ENCODE measurements at regions not wholly inside any gene's neighbourhood (a gene's known extent, or its start where the extent isn't known, plus 50 kb on each side); places are given as distances from the start of the nearest gene placed in this dataset.
"Not testable (repeated sequence)": the region's sequence is repeated elsewhere in the genome, so short reads cannot be mapped to it uniquely, and the experiment has no call there.

- H3K4me1 ChIP-seq (ENCODE audit: control insufficient read depth in 4 of 4, insufficient read depth in 4 of 4, low read length in 3 of 4); H3K9me3 ChIP-seq (ENCODE audit: control insufficient read depth in 4 of 4, low read length in 3 of 4); H3K4me3 ChIP-seq (ENCODE audit: low read depth in 1 of 3, low read length in 3 of 3); H3K36me3 ChIP-seq (ENCODE audit: control insufficient read depth in 4 of 4, insufficient read depth in 3 of 4, low read depth in 1 of 4, low read length in 3 of 4); H3K27me3 ChIP-seq (ENCODE audit: control insufficient read depth in 4 of 4, insufficient read depth in 4 of 4, low read length in 3 of 4); H3K27ac ChIP-seq (ENCODE audit: low read depth in 1 of 2, low read length in 2 of 2); DNase-seq (ENCODE audit: low spot score); H3K9ac ChIP-seq (ENCODE audit: low read depth in 1 of 2, low read length in 2 of 2): not testable (repeated sequence)
- 84% methylated on average over 5 of the region's 8 CpGs for WGBS
Measured at GRCh38 chr2:87669633-87670231, 78.2 kb upstream of the PLGLB2 start.

GRCh38 chr2:87672404-87672803, 75.5 kb upstream of the PLGLB2 start:
- not testable (repeated sequence) for H3K4me1 ChIP-seq (ENCODE audit: control insufficient read depth in 4 of 4, insufficient read depth in 4 of 4, low read length in 3 of 4); H3K4me3 ChIP-seq (ENCODE audit: low read depth in 1 of 3, low read length in 3 of 3); H3K9ac ChIP-seq (ENCODE audit: low read depth in 1 of 2, low read length in 2 of 2); H3K36me3 ChIP-seq (ENCODE audit: control insufficient read depth in 4 of 4, insufficient read depth in 3 of 4, low read depth in 1 of 4, low read length in 3 of 4); H3K9me3 ChIP-seq (ENCODE audit: control insufficient read depth in 4 of 4, low read length in 3 of 4); H3K27me3 ChIP-seq (ENCODE audit: control insufficient read depth in 4 of 4, insufficient read depth in 4 of 4, low read length in 3 of 4); H3K27ac ChIP-seq (ENCODE audit: low read depth in 1 of 2, low read length in 2 of 2); DNase-seq (ENCODE audit: low spot score)
- 98% methylated on average over 3 of the region's 4 CpGs for WGBS

GRCh38 chr2:87674729-87675128, 73.2 kb upstream of the PLGLB2 start:
- H3K27ac ChIP-seq (ENCODE audit: low read depth in 1 of 2, low read length in 2 of 2); DNase-seq (ENCODE audit: low spot score); H3K4me1 ChIP-seq (ENCODE audit: control insufficient read depth in 4 of 4, insufficient read depth in 4 of 4, low read length in 3 of 4); H3K9ac ChIP-seq (ENCODE audit: low read depth in 1 of 2, low read length in 2 of 2); H3K36me3 ChIP-seq (ENCODE audit: control insufficient read depth in 4 of 4, insufficient read depth in 3 of 4, low read depth in 1 of 4, low read length in 3 of 4); H3K27me3 ChIP-seq (ENCODE audit: control insufficient read depth in 4 of 4, insufficient read depth in 4 of 4, low read length in 3 of 4); H3K9me3 ChIP-seq (ENCODE audit: control insufficient read depth in 4 of 4, low read length in 3 of 4); H3K4me3 ChIP-seq (ENCODE audit: low read depth in 1 of 3, low read length in 3 of 3): not testable (repeated sequence)
- WGBS, result 97% methylated on average over 1 of the region's 2 CpGs

- H3K36me3 ChIP-seq (ENCODE audit: control insufficient read depth in 4 of 4, insufficient read depth in 3 of 4, low read depth in 1 of 4, low read length in 3 of 4); DNase-seq (ENCODE audit: low spot score); H3K27me3 ChIP-seq (ENCODE audit: control insufficient read depth in 4 of 4, insufficient read depth in 4 of 4, low read length in 3 of 4); H3K4me1 ChIP-seq (ENCODE audit: control insufficient read depth in 4 of 4, insufficient read depth in 4 of 4, low read length in 3 of 4); H3K9me3 ChIP-seq (ENCODE audit: control insufficient read depth in 4 of 4, low read length in 3 of 4); H3K9ac ChIP-seq (ENCODE audit: low read depth in 1 of 2, low read length in 2 of 2); H3K27ac ChIP-seq (ENCODE audit: low read depth in 1 of 2, low read length in 2 of 2); H3K4me3 ChIP-seq (ENCODE audit: low read depth in 1 of 3, low read length in 3 of 3): not testable (repeated sequence)
- TF ChIP-seq RXRA (IDR thresholded peaks at IDR 0.05), result peak in 1 of 2 donors; percentile 10
- 33% methylated on average over 6 of the region's 7 CpGs for WGBS
Measured at GRCh38 chr2:87675487-87675886, 72.4 kb upstream of the PLGLB2 start.

GRCh38 chr2:87677421-87677923, 70.4 kb upstream of the PLGLB2 start:
- H3K4me1 ChIP-seq (ENCODE audit: control insufficient read depth in 4 of 4, insufficient read depth in 4 of 4, low read length in 3 of 4); H3K27ac ChIP-seq (ENCODE audit: low read depth in 1 of 2, low read length in 2 of 2); DNase-seq (ENCODE audit: low spot score); H3K27me3 ChIP-seq (ENCODE audit: control insufficient read depth in 4 of 4, insufficient read depth in 4 of 4, low read length in 3 of 4); H3K9ac ChIP-seq (ENCODE audit: low read depth in 1 of 2, low read length in 2 of 2); H3K4me3 ChIP-seq (ENCODE audit: low read depth in 1 of 3, low read length in 3 of 3); H3K9me3 ChIP-seq (ENCODE audit: control insufficient read depth in 4 of 4, low read length in 3 of 4); H3K36me3 ChIP-seq (ENCODE audit: control insufficient read depth in 4 of 4, insufficient read depth in 3 of 4, low read depth in 1 of 4, low read length in 3 of 4): not testable (repeated sequence)
- WGBS, result 70% methylated on average over 1 of the region's 5 CpGs

- not testable (repeated sequence) for H3K36me3 ChIP-seq (ENCODE audit: control insufficient read depth in 4 of 4, insufficient read depth in 3 of 4, low read depth in 1 of 4, low read length in 3 of 4); H3K4me1 ChIP-seq (ENCODE audit: control insufficient read depth in 4 of 4, insufficient read depth in 4 of 4, low read length in 3 of 4); H3K4me3 ChIP-seq (ENCODE audit: low read depth in 1 of 3, low read length in 3 of 3); H3K27me3 ChIP-seq (ENCODE audit: control insufficient read depth in 4 of 4, insufficient read depth in 4 of 4, low read length in 3 of 4); H3K27ac ChIP-seq (ENCODE audit: low read depth in 1 of 2, low read length in 2 of 2); DNase-seq (ENCODE audit: low spot score); H3K9ac ChIP-seq (ENCODE audit: low read depth in 1 of 2, low read length in 2 of 2); H3K9me3 ChIP-seq (ENCODE audit: control insufficient read depth in 4 of 4, low read length in 3 of 4)
- WGBS, result 91% methylated on average over 5 of the region's 6 CpGs
Measured at GRCh38 chr2:87678742-87679173, 69.1 kb upstream of the PLGLB2 start.

- H3K4me3 ChIP-seq (ENCODE audit: low read depth in 1 of 3, low read length in 3 of 3); H3K9me3 ChIP-seq (ENCODE audit: control insufficient read depth in 4 of 4, low read length in 3 of 4); H3K4me1 ChIP-seq (ENCODE audit: control insufficient read depth in 4 of 4, insufficient read depth in 4 of 4, low read length in 3 of 4); H3K27me3 ChIP-seq (ENCODE audit: control insufficient read depth in 4 of 4, insufficient read depth in 4 of 4, low read length in 3 of 4); H3K9ac ChIP-seq (ENCODE audit: low read depth in 1 of 2, low read length in 2 of 2); H3K36me3 ChIP-seq (ENCODE audit: control insufficient read depth in 4 of 4, insufficient read depth in 3 of 4, low read depth in 1 of 4, low read length in 3 of 4); DNase-seq (ENCODE audit: low spot score); H3K27ac ChIP-seq (ENCODE audit: low read depth in 1 of 2, low read length in 2 of 2): not testable (repeated sequence)
- WGBS, result 95% methylated on average over 2 of the region's 4 CpGs
Measured at GRCh38 chr2:87679950-87680349, 67.9 kb upstream of the PLGLB2 start.

- not testable (repeated sequence) for H3K4me1 ChIP-seq (ENCODE audit: control insufficient read depth in 4 of 4, insufficient read depth in 4 of 4, low read length in 3 of 4); H3K9me3 ChIP-seq (ENCODE audit: control insufficient read depth in 4 of 4, low read length in 3 of 4); H3K27me3 ChIP-seq (ENCODE audit: control insufficient read depth in 4 of 4, insufficient read depth in 4 of 4, low read length in 3 of 4); H3K4me3 ChIP-seq (ENCODE audit: low read depth in 1 of 3, low read length in 3 of 3); H3K9ac ChIP-seq (ENCODE audit: low read depth in 1 of 2, low read length in 2 of 2); H3K36me3 ChIP-seq (ENCODE audit: control insufficient read depth in 4 of 4, insufficient read depth in 3 of 4, low read depth in 1 of 4, low read length in 3 of 4); H3K27ac ChIP-seq (ENCODE audit: low read depth in 1 of 2, low read length in 2 of 2); DNase-seq (ENCODE audit: low spot score)
- 90% methylated on average over 1 of the region's 1 CpG for WGBS
Measured at GRCh38 chr2:87680691-87681090, 67.2 kb upstream of the PLGLB2 start.
